ENCODE measurements at regions not wholly inside any gene's neighbourhood (a gene's known extent, or its start where the extent isn't known, plus 50 kb on each side); places are given as distances from the start of the nearest gene placed in this dataset.
"Not testable (repeated sequence)": the region's sequence is repeated elsewhere in the genome, so short reads cannot be mapped to it uniquely, and the experiment has no call there.

- FAIRE-seq (no peak), DNase-seq (ENCODE audit: insufficient read length, low spot score) (no peak)
- TF ChIP-seq, protein P1, sequence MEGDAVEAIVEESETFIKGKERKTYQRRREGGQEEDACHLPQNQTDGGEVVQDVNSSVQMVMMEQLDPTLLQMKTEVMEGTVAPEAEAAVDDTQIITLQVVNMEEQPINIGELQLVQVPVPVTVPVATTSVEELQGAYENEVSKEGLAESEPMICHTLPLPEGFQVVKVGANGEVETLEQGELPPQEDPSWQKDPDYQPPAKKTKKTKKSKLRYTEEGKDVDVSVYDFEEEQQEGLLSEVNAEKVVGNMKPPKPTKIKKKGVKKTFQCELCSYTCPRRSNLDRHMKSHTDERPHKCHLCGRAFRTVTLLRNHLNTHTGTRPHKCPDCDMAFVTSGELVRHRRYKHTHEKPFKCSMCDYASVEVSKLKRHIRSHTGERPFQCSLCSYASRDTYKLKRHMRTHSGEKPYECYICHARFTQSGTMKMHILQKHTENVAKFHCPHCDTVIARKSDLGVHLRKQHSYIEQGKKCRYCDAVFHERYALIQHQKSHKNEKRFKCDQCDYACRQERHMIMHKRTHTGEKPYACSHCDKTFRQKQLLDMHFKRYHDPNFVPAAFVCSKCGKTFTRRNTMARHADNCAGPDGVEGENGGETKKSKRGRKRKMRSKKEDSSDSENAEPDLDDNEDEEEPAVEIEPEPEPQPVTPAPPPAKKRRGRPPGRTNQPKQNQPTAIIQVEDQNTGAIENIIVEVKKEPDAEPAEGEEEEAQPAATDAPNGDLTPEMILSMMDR (IDR thresholded peaks at IDR 0.05; ENCODE audit: insufficient read depth, missing control alignments) = no peak
These were observed 91.6 kb downstream of the FZD1 start for GRCh38 chr7:91355695-91356435.

DNA sequence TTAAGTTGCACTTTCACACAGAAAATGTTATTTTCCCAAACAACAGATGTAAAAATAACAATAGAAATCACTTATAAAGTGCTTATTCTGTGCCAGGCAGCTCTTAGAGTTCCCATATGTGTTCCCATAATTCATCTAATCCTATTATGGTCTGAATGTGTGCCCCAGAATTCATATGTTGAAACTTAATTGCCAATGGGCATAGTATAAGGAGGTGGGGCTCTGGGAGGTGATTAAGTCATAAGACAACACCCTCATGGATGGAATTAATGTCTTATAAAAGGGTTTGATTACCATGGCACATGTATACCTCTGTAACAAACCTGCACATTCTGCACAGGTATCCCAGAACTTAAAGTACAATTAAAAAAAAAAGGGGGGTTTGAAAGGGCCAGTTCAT lies 92.7 kb downstream of the FZD1 start:
- FAIRE-seq = no peak
- DNase-seq (ENCODE audit: insufficient read length, low spot score) = no peak
- TF ChIP-seq, protein P1 (IDR thresholded peaks at IDR 0.05; ENCODE audit: insufficient read depth, missing control alignments) = no peak

DNA sequence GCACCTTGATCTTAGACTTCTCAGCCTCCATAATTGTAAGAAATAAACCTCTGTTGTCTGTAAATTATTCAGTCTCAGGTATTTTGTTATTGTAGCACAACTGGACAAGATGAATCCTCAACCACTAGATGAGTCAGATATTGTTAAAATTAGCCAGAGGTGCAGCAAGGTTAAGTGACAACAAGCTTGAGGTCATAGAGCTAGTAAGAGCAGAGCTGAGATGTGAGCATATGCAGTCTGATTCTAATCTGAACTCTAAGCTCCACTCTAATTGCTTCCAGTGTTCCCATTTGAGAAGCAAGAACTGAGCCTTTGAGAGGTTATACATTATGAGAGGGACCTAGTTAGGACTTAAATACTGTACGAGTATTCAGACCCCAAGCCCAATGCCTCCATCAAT lies 93.1 kb downstream of the FZD1 start:
- DNase-seq (ENCODE audit: insufficient read length, low spot score) = no peak
- TF ChIP-seq, protein P1 (IDR thresholded peaks at IDR 0.05; ENCODE audit: insufficient read depth, missing control alignments) = no peak
- FAIRE-seq = peak; percentile 72

DNA sequence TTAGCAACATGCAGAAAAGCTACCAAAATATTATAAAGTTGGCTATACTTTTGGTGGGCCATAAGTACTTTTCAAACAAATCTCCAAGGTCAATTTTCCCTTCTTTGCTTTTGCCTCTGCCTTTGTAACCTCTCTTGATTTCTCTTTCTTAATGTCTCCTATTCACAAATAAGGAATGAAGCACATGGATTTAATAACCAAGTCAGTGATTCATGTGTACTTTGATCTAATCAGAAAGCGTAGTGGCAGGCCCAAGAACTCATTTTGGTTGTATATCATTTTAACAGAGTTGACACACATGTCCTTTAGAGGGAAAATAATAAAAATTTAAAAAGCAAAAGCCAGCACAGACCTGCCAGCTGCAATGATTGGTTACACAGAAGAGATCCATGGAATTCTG lies 93.7 kb downstream of the FZD1 start:
- TF ChIP-seq, protein P1 (IDR thresholded peaks at IDR 0.05; ENCODE audit: insufficient read depth, missing control alignments) = no peak
- FAIRE-seq (no peak), DNase-seq (ENCODE audit: insufficient read length, low spot score) (no peak)

- TF ChIP-seq, protein P1 (IDR thresholded peaks at IDR 0.05; ENCODE audit: insufficient read depth, missing control alignments) = no peak
- FAIRE-seq = peak; percentile 21
- no peak for DNase-seq (ENCODE audit: insufficient read length, low spot score)
These were observed 94.1 kb downstream of the FZD1 start for GRCh38 chr7:91358303-91358702.

- DNase-seq (ENCODE audit: insufficient read length, low spot score); FAIRE-seq: not testable (repeated sequence)
These were observed 100.9 kb downstream of the FZD1 start for GRCh38 chr7:91365097-91365496.

GRCh38 chr7:91366091-91366490 lies 101.9 kb downstream of the FZD1 start:
- TF ChIP-seq, protein P1 (IDR thresholded peaks at IDR 0.05; ENCODE audit: insufficient read depth, missing control alignments) = no peak
- FAIRE-seq (no peak), DNase-seq (ENCODE audit: insufficient read length, low spot score) (no peak)
